GM18499 (cell line): ENCODE measurements at regions not wholly inside any gene's neighbourhood (a gene's known extent, or its start where the extent isn't known, plus 50 kb on each side); places are given as distances from the start of the nearest gene placed in this dataset.
"Not testable (repeated sequence)": the region's sequence is repeated elsewhere in the genome, so short reads cannot be mapped to it uniquely, and the experiment has no call there.

Source experiments
- ATAC-seq: cut with Tn5 transposase; IDR thresholded peaks from one replicate; pipeline ENCODE4 v1.9.1; 2021; ENCODE audit warnings: moderate number of reproducible peaks; ENCODE audit not compliant: insufficient read depth, unreplicated experiment

GRCh38 chr6:156616495-156616894, 160.7 kb upstream of the ARID1B start:
- no peak for ATAC-seq

GRCh38 chr6:156613996-156614395, 163.2 kb upstream of the ARID1B start:
- no peak for ATAC-seq

GRCh38 chr6:156612361-156612760, 164.8 kb upstream of the ARID1B start:
- no peak for ATAC-seq

- ATAC-seq = no peak
Observed at GRCh38 chr6:156602066-156602385, 175.2 kb upstream of the ARID1B start.

DNA sequence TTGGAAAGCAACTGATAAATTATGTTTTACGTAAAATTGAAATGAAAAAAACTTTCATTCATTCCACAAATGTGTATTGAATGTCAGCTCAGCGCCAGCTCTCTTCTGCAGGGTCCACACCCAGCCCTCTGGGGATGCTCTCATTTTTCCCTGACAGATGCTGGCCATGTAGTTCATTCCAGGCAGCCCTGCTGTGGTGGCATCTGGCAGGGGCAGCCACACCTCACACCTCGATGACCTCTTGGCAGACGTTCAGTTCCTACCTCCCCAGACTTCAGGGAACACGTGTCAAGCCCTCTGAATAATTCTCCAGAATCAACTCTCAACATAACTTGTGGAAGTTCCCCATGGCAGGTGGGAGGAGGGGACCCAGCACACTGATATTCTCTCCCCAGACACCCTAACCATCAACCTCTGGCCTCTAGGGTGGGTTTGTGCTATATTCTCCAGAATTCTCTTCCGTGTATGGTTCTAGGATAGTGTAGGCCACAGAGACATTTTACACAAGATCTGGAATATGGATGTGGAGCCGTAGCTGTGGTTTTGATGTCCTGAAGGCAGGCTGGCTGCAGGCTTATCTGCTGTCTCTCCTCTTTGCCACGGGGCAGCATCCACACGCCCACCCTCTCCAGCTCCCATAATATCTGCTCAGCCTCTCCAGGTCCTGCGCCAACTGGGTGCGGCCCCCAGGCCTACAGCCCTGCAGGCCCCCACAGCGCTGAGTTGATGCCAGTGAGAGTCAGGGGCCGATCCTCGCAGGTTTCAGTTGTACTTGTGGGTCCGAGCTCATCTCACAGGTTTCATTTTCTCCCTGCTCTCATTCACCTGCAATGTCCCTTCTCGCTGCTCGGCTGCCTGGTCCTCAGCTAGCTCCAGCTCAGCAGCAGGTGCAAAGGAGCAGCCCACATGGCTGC, 175.8 kb upstream of the ARID1B start:
- ATAC-seq = no peak

GRCh38 chr6:156600678-156601077, 176.5 kb upstream of the ARID1B start:
- ATAC-seq = no peak

GRCh38 chr6:156599978-156600590, 177.1 kb upstream of the ARID1B start:
- no peak for ATAC-seq

- no peak for ATAC-seq
Observed at GRCh38 chr6:156599366-156599765, 177.8 kb upstream of the ARID1B start.

DNA sequence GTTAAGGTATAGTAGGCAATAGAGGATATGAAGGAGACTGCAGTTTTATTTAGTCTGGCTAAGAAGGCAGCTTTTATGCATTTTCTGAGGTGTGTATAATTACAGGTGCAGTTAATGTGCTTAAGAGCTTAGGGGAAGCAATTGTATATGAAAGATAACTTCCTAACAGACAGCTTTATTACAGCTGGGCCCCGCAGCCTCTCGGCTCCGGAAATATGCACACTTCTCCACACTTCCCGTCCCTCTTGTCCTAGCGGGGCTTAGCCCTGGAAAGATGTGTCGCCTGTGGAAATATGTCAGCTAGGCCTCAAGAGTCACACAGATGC, 178.4 kb upstream of the ARID1B start:
- ATAC-seq = no peak

GRCh38 chr6:156598071-156598854, 178.9 kb upstream of the ARID1B start:
- ATAC-seq = no peak

DNA sequence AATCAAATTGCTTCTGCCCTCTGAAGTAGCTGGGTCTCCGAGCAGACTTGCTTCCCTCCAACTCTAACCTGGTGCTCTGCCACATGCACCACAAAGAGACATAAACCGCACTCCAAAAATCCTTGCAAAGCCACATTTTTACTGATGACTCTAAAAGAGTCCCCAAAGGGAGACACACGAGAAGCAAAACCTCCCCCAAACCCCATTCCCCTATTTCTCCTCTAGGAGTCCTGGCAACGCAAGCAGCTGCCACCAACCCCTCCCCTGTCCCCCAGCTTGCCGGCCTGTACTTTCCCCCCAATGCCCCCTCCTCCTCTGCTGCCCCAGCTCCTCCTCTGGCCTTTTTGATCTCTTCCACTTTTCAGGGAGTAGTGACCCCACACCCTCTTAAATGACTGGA, 180.1 kb upstream of the ARID1B start:
- no peak for ATAC-seq

DNA sequence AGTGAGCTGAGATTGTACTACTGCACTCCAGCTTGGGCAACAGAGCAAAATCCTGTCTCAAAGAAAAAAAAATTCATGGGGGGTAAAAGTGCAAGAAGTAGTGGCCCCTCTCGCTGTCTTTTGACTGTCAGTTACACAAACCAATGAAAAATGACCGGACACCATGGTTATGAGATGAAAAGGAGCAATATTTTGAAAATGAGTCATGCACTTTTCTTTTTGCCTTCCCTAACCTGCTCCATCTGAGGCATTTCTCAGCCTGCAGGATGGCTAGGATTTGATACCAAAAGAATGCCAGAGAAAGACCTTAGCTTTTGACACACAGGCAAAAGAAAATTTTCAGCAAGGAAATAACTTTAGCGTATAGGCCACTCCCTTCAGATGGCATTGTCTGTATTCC, 181.7 kb upstream of the ARID1B start:
- no peak for ATAC-seq

- no peak for ATAC-seq
Observed at GRCh38 chr6:156593893-156594292, 183.3 kb upstream of the ARID1B start.

- no peak for ATAC-seq
Observed at GRCh38 chr6:156593127-156593526, 184.1 kb upstream of the ARID1B start.

GRCh38 chr6:156590482-156590881, 186.7 kb upstream of the ARID1B start:
- no peak for ATAC-seq

- ATAC-seq = no peak
Observed at GRCh38 chr6:156589281-156589680, 187.9 kb upstream of the ARID1B start.

GRCh38 chr6:156587751-156588301, 189.4 kb upstream of the ARID1B start:
- no peak for ATAC-seq

DNA sequence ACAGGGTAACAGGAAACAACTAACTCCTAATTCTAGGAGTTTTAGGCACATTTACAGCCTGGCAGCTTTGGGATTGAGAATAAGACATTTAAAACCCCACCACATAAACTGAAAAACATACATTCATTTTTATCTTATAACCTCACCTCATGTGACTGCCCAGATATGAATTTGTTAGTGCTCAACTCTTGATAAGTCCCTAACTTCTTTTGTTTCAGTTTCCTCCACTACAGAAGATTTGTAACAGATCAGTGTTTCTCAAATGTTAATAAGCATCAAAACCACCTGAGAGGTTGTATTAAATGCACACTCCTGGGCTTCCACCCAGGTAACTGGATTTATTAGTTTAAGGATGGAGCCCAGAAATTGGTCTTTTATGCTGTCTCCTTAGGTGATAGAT, 190.1 kb upstream of the ARID1B start:
- ATAC-seq = no peak

DNA sequence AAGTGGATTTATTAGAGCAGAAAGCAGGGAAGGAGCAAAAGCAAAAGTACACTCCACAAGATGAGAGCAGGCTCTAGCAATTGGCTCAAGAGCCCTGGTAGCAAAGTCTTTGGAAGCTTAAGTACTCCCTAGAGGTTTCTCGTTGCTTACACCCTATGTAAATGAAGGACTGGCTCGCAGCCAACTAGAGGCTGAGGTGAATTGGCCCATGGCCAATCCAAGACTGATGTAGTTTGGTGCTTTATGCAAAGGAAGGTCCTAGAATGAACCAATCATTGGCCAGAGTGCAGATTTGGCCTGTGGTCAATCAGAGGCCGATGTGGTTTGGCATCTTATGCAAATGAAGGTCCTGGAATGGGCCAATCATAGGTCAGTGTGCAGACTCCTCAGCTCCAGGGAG, 191.3 kb upstream of the ARID1B start:
- no peak for ATAC-seq

- ATAC-seq = not testable (repeated sequence)
Observed at GRCh38 chr6:156584121-156584520, 193.1 kb upstream of the ARID1B start.

DNA sequence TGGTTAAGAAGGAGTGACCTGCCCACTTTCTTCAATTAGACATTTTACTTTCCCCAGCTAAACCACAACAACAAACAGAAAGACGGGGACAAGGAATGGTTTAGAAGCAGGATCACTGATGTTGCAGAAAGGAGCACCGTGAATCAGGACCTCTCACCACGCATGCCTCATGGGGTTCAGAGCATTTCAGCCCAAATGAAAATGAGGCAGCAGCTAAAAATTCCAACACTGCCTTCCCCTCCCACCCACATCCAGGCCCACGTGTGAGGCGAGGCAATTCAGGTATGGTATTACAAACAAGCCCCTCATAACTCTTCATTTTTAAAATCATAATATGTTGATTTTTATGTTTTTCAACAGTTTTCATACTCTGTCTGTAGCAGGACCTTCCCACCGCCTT, 194.1 kb upstream of the ARID1B start:
- no peak for ATAC-seq
